ENCODE measurements at regions not wholly inside any gene's neighbourhood (a gene's known extent, or its start where the extent isn't known, plus 50 kb on each side); places are given as distances from the start of the nearest gene placed in this dataset.

DNA sequence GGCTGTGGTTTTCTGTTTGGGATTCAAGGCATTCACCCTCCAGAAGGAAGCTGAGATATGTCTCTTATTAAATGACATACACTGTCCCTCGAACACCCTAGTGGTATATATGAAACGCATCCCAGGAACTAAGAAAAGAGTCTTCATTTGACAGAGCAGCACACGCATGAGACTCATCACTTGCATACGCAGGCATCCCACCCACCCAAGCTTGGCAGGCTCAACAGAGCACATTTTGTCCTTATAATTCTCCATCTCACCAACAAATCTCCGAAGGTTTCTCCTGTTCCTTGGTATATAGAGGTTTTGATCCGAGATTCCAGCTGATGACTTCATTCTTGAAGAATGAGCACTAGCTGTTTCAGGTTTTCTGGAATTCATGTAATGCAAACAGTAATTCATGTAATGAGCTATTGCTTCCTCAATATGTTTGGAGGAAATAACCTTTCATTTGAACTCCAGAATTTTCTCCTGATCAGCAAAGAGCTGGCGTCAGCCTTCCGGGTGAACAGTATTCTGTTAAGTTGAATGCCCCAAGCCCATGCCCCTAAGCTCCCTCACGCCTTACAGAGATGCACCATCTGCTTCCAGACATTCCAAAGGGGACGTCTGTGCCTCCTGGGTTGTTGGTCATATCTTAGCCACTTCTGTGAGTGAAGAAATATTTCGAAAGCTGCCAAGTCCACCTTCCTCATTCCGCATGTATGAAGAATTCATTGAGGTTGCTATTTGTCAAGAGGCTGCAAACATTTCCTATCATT, 66.0 kb upstream of the CDH4 start:
- no peak overlapping the region for H3K4me3 ChIP-seq (replicated peaks; ENCODE audit: insufficient read depth, low read length)
- DNase-seq (ENCODE audit: low read depth in 1 of 2, low spot score in 1 of 2): peak in 1 of 2 experiments; percentile 14
- no peaks in the 10 kb centered on the region for H3K27me3 ChIP-seq (ENCODE audit: insufficient read depth, poor library complexity, severe bottlenecking)
- TF ChIP-seq GABPA (IDR thresholded peaks at IDR 0.05; ENCODE audit: low read depth) (no peak), POLR2AphosphoS5 (IDR thresholded peaks at IDR 0.05; ENCODE audit: low read depth) (no peak), CTCF (IDR thresholded peaks at IDR 0.05; ENCODE audit: insufficient read depth, low read length) (no peak), SPI1 (IDR thresholded peaks at IDR 0.05; ENCODE audit: borderline replicate concordance, low read depth) (no peak), REST (IDR thresholded peaks at IDR 0.05; ENCODE audit: insufficient replicate concordance, low read depth) (no peak)
- no peak overlapping the region for H3K27ac ChIP-seq (replicated peaks)

- no peak overlapping the region for H3K27ac ChIP-seq (replicated peaks)
- TF ChIP-seq CTCF (IDR thresholded peaks at IDR 0.05; ENCODE audit: insufficient read depth, low read length) (no peak), POLR2AphosphoS5 (IDR thresholded peaks at IDR 0.05; ENCODE audit: low read depth) (no peak), SPI1 (IDR thresholded peaks at IDR 0.05; ENCODE audit: borderline replicate concordance, low read depth) (no peak), GABPA (IDR thresholded peaks at IDR 0.05; ENCODE audit: low read depth) (no peak), REST (IDR thresholded peaks at IDR 0.05; ENCODE audit: insufficient replicate concordance, low read depth) (no peak)
- DNase-seq (ENCODE audit: low read depth in 1 of 2, low spot score in 1 of 2): no peak
- no peaks in the 10 kb centered on the region for H3K27me3 ChIP-seq (ENCODE audit: insufficient read depth, poor library complexity, severe bottlenecking)
- no peak overlapping the region for H3K4me3 ChIP-seq (replicated peaks; ENCODE audit: insufficient read depth, low read length)
Observed at GRCh38 chr20:61186771-61187472, 65.1 kb upstream of the CDH4 start.

GRCh38 chr20:61189534-61189933, 62.5 kb upstream of the CDH4 start:
- Histone ChIP-seq H3K4me3 (replicated peaks; ENCODE audit: insufficient read depth, low read length) (no peak overlapping the region), H3K27me3 (ENCODE audit: insufficient read depth, poor library complexity, severe bottlenecking) (no peaks in the 10 kb centered on the region), H3K27ac (replicated peaks) (no peak overlapping the region)
- no peak for DNase-seq (ENCODE audit: low read depth in 1 of 2, low spot score in 1 of 2)
- TF ChIP-seq REST (IDR thresholded peaks at IDR 0.05; ENCODE audit: insufficient replicate concordance, low read depth): no peak
- no peak for TF ChIP-seq CTCF (IDR thresholded peaks at IDR 0.05; ENCODE audit: insufficient read depth, low read length)
- no peak for TF ChIP-seq GABPA (IDR thresholded peaks at IDR 0.05; ENCODE audit: low read depth)
- no peak for TF ChIP-seq POLR2AphosphoS5 (IDR thresholded peaks at IDR 0.05; ENCODE audit: low read depth)
- no peak for TF ChIP-seq SPI1 (IDR thresholded peaks at IDR 0.05; ENCODE audit: borderline replicate concordance, low read depth)

Measured in HL-60 (cell line).